ENCODE measurements at regions not wholly inside any gene's neighbourhood (a gene's known extent, or its start where the extent isn't known, plus 50 kb on each side); places are given as distances from the start of the nearest gene placed in this dataset.

DNA sequence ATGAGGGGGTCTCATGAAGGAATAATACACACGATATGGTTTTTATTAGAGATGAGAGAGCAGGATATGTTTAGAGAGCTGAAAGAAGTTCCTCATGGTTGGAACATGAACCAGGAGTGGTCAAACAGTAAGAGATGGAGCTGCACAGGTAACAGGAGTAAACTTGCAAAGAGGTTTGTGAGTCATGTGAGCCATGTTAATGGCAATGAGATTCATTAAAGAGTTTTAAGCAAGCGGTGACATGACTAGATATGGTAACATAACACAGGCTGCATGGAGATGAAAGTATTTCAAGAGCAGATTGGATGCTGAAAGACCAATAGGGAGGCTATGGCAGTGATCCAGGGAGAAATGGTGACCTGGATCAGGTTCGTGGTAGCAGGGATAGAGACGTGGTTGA lies 62.6 kb upstream of the SSTR1 start:
- ChIA-PET POLR2A (ENCODE audit: low non-redundant PET) (no interaction called here), CTCF (no interaction called here)
- Histone ChIP-seq H3K27ac (ENCODE audit: low read depth, low read length, poor library complexity, severe bottlenecking) (no peak overlapping the region), H3K27me3 (replicated peaks; ENCODE audit: insufficient read depth, low read depth, low read length, poor library complexity) (no peaks in the 10 kb centered on the region), H3K4me1 (ENCODE audit: insufficient read depth, low read length, poor library complexity, severe bottlenecking) (peaks cover 14% of the 10 kb centered on the region), H3K9me3 (ENCODE audit: low read depth, low read length, poor library complexity, severe bottlenecking) (no peaks in the 10 kb centered on the region), H3K4me3 (ENCODE audit: low read depth, low read length, poor library complexity, severe bottlenecking) (no peak overlapping the region), H3K36me3 (ENCODE audit: insufficient read depth, low read length, poor library complexity, severe bottlenecking) (no peaks in the 10 kb centered on the region)
- no peak for TF ChIP-seq EZH2 (IDR thresholded peaks at IDR 0.05; ENCODE audit: borderline replicate concordance, low read depth, low read length, poor library complexity, severe bottlenecking)
- TF ChIP-seq, protein P1, sequence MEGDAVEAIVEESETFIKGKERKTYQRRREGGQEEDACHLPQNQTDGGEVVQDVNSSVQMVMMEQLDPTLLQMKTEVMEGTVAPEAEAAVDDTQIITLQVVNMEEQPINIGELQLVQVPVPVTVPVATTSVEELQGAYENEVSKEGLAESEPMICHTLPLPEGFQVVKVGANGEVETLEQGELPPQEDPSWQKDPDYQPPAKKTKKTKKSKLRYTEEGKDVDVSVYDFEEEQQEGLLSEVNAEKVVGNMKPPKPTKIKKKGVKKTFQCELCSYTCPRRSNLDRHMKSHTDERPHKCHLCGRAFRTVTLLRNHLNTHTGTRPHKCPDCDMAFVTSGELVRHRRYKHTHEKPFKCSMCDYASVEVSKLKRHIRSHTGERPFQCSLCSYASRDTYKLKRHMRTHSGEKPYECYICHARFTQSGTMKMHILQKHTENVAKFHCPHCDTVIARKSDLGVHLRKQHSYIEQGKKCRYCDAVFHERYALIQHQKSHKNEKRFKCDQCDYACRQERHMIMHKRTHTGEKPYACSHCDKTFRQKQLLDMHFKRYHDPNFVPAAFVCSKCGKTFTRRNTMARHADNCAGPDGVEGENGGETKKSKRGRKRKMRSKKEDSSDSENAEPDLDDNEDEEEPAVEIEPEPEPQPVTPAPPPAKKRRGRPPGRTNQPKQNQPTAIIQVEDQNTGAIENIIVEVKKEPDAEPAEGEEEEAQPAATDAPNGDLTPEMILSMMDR (conservative IDR thresholded peaks at IDR 0.05; ENCODE audit: low read depth, low read length), result no peak
- intact Hi-C loops (cut with micrococcal nuclease; ENCODE audit: unreplicated experiment), result no loop called here
- no peak for DNase-seq (ENCODE audit: low spot score)
- BruUV-seq (replicated peaks), result no TSS peak

DNA sequence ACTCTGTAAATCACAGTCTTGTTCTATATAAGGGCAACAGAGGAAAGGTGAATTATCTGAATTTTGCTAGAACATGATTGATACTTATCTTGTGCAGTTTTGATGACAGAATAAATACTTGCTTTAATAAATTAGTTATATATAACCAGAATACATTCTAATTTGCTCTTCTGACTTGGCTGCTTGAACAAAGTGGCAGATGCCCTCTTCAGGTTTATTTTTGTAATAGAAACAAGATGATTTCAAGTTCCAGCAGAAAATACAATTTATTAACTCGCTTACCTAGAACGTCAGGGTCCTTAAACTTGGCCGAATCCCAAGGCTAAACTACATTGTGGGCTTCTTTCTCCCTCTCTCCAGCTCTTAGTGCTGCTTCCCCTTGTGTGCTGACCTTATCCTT lies 57.6 kb upstream of the SSTR1 start:
- no peaks in the 10 kb centered on the region for H3K27me3 ChIP-seq (replicated peaks; ENCODE audit: insufficient read depth, low read depth, low read length, poor library complexity)
- BruUV-seq (replicated peaks), result no TSS peak
- H3K27ac ChIP-seq (ENCODE audit: low read depth, low read length, poor library complexity, severe bottlenecking), result no peak overlapping the region
- TF ChIP-seq, protein P1 (conservative IDR thresholded peaks at IDR 0.05; ENCODE audit: low read depth, low read length), result peak; percentile 29; the same call in 1 of the 2 replicates
- TF ChIP-seq EZH2 (IDR thresholded peaks at IDR 0.05; ENCODE audit: borderline replicate concordance, low read depth, low read length, poor library complexity, severe bottlenecking), result no peak
- no peaks in the 10 kb centered on the region for H3K4me1 ChIP-seq (ENCODE audit: insufficient read depth, low read length, poor library complexity, severe bottlenecking)
- no peak for DNase-seq (ENCODE audit: low spot score)
- ChIA-PET CTCF (no interaction called here), POLR2A (ENCODE audit: low non-redundant PET) (no interaction called here)
- H3K4me3 ChIP-seq (ENCODE audit: low read depth, low read length, poor library complexity, severe bottlenecking), result no peak overlapping the region
- no peaks in the 10 kb centered on the region for H3K36me3 ChIP-seq (ENCODE audit: insufficient read depth, low read length, poor library complexity, severe bottlenecking)
- intact Hi-C loops (cut with micrococcal nuclease; ENCODE audit: unreplicated experiment), result no loop called here
- H3K9me3 ChIP-seq (ENCODE audit: low read depth, low read length, poor library complexity, severe bottlenecking), result no peaks in the 10 kb centered on the region
